MG63 (cell line): ENCODE measurements at regions not wholly inside any gene's neighbourhood (a gene's known extent, or its start where the extent isn't known, plus 50 kb on each side); places are given as distances from the start of the nearest gene placed in this dataset.

Experiments
- DNase-seq: peaks from one replicate; pipeline ENCODE4 v3.0.0-alpha.2; 2020
- H3K27me3 ChIP-seq: fragments of 250-450 bp; sonication (Bioruptor Pico); 2 replicates; pipeline ENCODE4 v1.5.1; 2020; ENCODE audit warnings: mild to moderate bottlenecking, moderate library complexity
- H3K36me3 ChIP-seq: fragments of 250-450 bp; sonication (Bioruptor Pico); 2 replicates; pipeline ENCODE4 v1.5.1; 2020; ENCODE audit warnings: mild to moderate bottlenecking, moderate library complexity
- H3K4me3 ChIP-seq: fragments of 250-450 bp; sonication (Bioruptor Pico); 2 replicates; pipeline ENCODE4 v1.5.1; 2020; ENCODE audit warnings: mild to moderate bottlenecking, moderate library complexity
- H3K9me3 ChIP-seq: fragments of 250-450 bp; sonication (Bioruptor Pico); 2 replicates; pipeline ENCODE4 v1.5.1; 2020; ENCODE audit warnings: mild to moderate bottlenecking, moderate library complexity

- H3K36me3 ChIP-seq: no peaks in the 10 kb centered on the region
- no peak for DNase-seq
- no peak overlapping the region for H3K4me3 ChIP-seq
- no peaks in the 10 kb centered on the region for H3K27me3 ChIP-seq
- no peaks in the 10 kb centered on the region for H3K9me3 ChIP-seq
Measured at GRCh38 chr2:142270990-142271389, 140.2 kb upstream of the LRP1B start.

- no peaks in the 10 kb centered on the region for H3K9me3 ChIP-seq
- DNase-seq: no peak
Measured at GRCh38 chr2:142270291-142270690, 139.5 kb upstream of the LRP1B start.

GRCh38 chr2:142259356-142259755 is 128.5 kb upstream of the LRP1B start:
- H3K27me3 ChIP-seq: no peaks in the 10 kb centered on the region
- DNase-seq: no peak
- H3K4me3 ChIP-seq: no peak overlapping the region
- no peaks in the 10 kb centered on the region; the same call in 1 of the 2 replicates for H3K9me3 ChIP-seq
- no peaks in the 10 kb centered on the region for H3K36me3 ChIP-seq

More at GRCh38 chr2:142270291-142270690, 139.5 kb upstream of the LRP1B start:
- H3K4me3 ChIP-seq: no peak overlapping the region
- no peaks in the 10 kb centered on the region for H3K27me3 ChIP-seq
- no peaks in the 10 kb centered on the region for H3K36me3 ChIP-seq

- Histone ChIP-seq H3K27me3 (no peaks in the 10 kb centered on the region), H3K4me3 (no peak overlapping the region), H3K36me3 (no peaks in the 10 kb centered on the region), H3K9me3 (no peaks in the 10 kb centered on the region; the same call in 1 of the 2 replicates)
- no peak for DNase-seq
Measured at GRCh38 chr2:142254031-142254430, 123.2 kb upstream of the LRP1B start.

- Histone ChIP-seq H3K36me3 (no peaks in the 10 kb centered on the region), H3K4me3 (no peak overlapping the region), H3K9me3 (no peaks in the 10 kb centered on the region), H3K27me3 (no peaks in the 10 kb centered on the region)
- no peak for DNase-seq
Measured at GRCh38 chr2:142241016-142241415, 110.2 kb upstream of the LRP1B start.

GRCh38 chr2:142236181-142236580 is 105.4 kb upstream of the LRP1B start:
- no peak overlapping the region for H3K4me3 ChIP-seq
- no peak for DNase-seq

GRCh38 chr2:142234741-142235140 is 103.9 kb upstream of the LRP1B start:
- H3K27me3 ChIP-seq: no peaks in the 10 kb centered on the region
- no peak overlapping the region for H3K4me3 ChIP-seq
- H3K36me3 ChIP-seq: no peaks in the 10 kb centered on the region
- no peak for DNase-seq
- peaks cover 3% of the 10 kb centered on the region; the same call in 1 of the 2 replicates for H3K9me3 ChIP-seq

More at GRCh38 chr2:142236181-142236580, 105.4 kb upstream of the LRP1B start:
- Histone ChIP-seq H3K9me3 (peaks cover 3% of the 10 kb centered on the region; the same call in 1 of the 2 replicates), H3K27me3 (no peaks in the 10 kb centered on the region), H3K36me3 (no peaks in the 10 kb centered on the region)

GRCh38 chr2:142223309-142223708 is 92.5 kb upstream of the LRP1B start:
- Histone ChIP-seq H3K9me3 (no peaks in the 10 kb centered on the region), H3K36me3 (no peaks in the 10 kb centered on the region), H3K4me3 (no peak overlapping the region), H3K27me3 (no peaks in the 10 kb centered on the region)
- DNase-seq: no peak

GRCh38 chr2:142222715-142223114 is 91.9 kb upstream of the LRP1B start:
- Histone ChIP-seq H3K4me3 (no peak overlapping the region), H3K27me3 (no peaks in the 10 kb centered on the region), H3K36me3 (no peaks in the 10 kb centered on the region), H3K9me3 (no peaks in the 10 kb centered on the region)
- DNase-seq: no peak

GRCh38 chr2:142220901-142221300 is 90.1 kb upstream of the LRP1B start:
- no peaks in the 10 kb centered on the region for H3K9me3 ChIP-seq
- no peak overlapping the region for H3K4me3 ChIP-seq
- DNase-seq: peak; percentile 16
- H3K27me3 ChIP-seq: no peaks in the 10 kb centered on the region
- H3K36me3 ChIP-seq: no peaks in the 10 kb centered on the region

GRCh38 chr2:142220239-142220638 is 89.4 kb upstream of the LRP1B start:
- Histone ChIP-seq H3K9me3 (no peaks in the 10 kb centered on the region), H3K27me3 (no peaks in the 10 kb centered on the region), H3K4me3 (no peak overlapping the region), H3K36me3 (no peaks in the 10 kb centered on the region)
- no peak for DNase-seq

- no peak overlapping the region for H3K4me3 ChIP-seq
- H3K36me3 ChIP-seq: no peaks in the 10 kb centered on the region
- no peaks in the 10 kb centered on the region for H3K27me3 ChIP-seq
- no peak for DNase-seq
- no peaks in the 10 kb centered on the region for H3K9me3 ChIP-seq
Measured at GRCh38 chr2:142218471-142218870, 87.7 kb upstream of the LRP1B start.

GRCh38 chr2:142217804-142218203 is 87.0 kb upstream of the LRP1B start:
- Histone ChIP-seq H3K9me3 (no peaks in the 10 kb centered on the region), H3K36me3 (no peaks in the 10 kb centered on the region), H3K4me3 (no peak overlapping the region), H3K27me3 (no peaks in the 10 kb centered on the region)
- DNase-seq: no peak

GRCh38 chr2:142200062-142200461 is 69.2 kb upstream of the LRP1B start:
- Histone ChIP-seq H3K9me3 (no peaks in the 10 kb centered on the region), H3K36me3 (no peaks in the 10 kb centered on the region), H3K27me3 (no peaks in the 10 kb centered on the region), H3K4me3 (no peak overlapping the region)
- DNase-seq: no peak

- no peaks in the 10 kb centered on the region for H3K27me3 ChIP-seq
- no peak for DNase-seq
- no peaks in the 10 kb centered on the region for H3K36me3 ChIP-seq
- H3K9me3 ChIP-seq: no peaks in the 10 kb centered on the region
- H3K4me3 ChIP-seq: no peak overlapping the region
Measured at GRCh38 chr2:142199073-142199472, 68.3 kb upstream of the LRP1B start.

GRCh38 chr2:142190805-142191204 is 60.0 kb upstream of the LRP1B start:
- Histone ChIP-seq H3K4me3 (no peak overlapping the region), H3K27me3 (no peaks in the 10 kb centered on the region), H3K9me3 (0 out of 2 replicates have a peak, but pooled peaks cover 6% of the 10 kb centered on the region), H3K36me3 (no peaks in the 10 kb centered on the region)
- peak; percentile 27 for DNase-seq

- H3K27me3 ChIP-seq: no peaks in the 10 kb centered on the region
- no peak overlapping the region for H3K4me3 ChIP-seq
- DNase-seq: no peak
- 0 out of 2 replicates have a peak, but pooled peaks cover 8% of the 10 kb centered on the region for H3K9me3 ChIP-seq
- no peaks in the 10 kb centered on the region for H3K36me3 ChIP-seq
Measured at GRCh38 chr2:142189501-142189900, 58.7 kb upstream of the LRP1B start.

- Histone ChIP-seq H3K4me3 (no peak overlapping the region), H3K27me3 (no peaks in the 10 kb centered on the region), H3K9me3 (0 out of 2 replicates have a peak, but pooled peaks cover 8% of the 10 kb centered on the region), H3K36me3 (no peaks in the 10 kb centered on the region)
- DNase-seq: no peak
Measured at GRCh38 chr2:142188562-142188961, 57.7 kb upstream of the LRP1B start.
